ENCODE measurements at regions not wholly inside any gene's neighbourhood (a gene's known extent, or its start where the extent isn't known, plus 50 kb on each side); places are given as distances from the start of the nearest gene placed in this dataset.

GRCh38 chr1:213750231-213751063 is 237.3 kb upstream of the PROX1 start:
- H2BK20ac ChIP-seq (ENCODE audit: low read depth, low read length), result no peak overlapping the region
- H3K27ac ChIP-seq (ENCODE audit: insufficient read depth, low read length), result no peak overlapping the region
- no peak overlapping the region for H3K4ac ChIP-seq (ENCODE audit: low read depth, low read length)
- H3K36me3 ChIP-seq (ENCODE audit: control insufficient read depth, insufficient read depth, low read length), result no peaks in the 10 kb centered on the region
- ChIA-PET CTCF (no interaction called here), POLR2A (ENCODE audit: unreplicated experiment) (no interaction called here)
- H2BK120ac ChIP-seq (ENCODE audit: low read depth, low read length), result no peak overlapping the region
- H3K27me3 ChIP-seq (ENCODE audit: control insufficient read depth, insufficient read depth, low read length), result no peaks in the 10 kb centered on the region
- H3K9me3 ChIP-seq (ENCODE audit: control insufficient read depth, insufficient read depth, low read length), result peaks cover 17% of the 10 kb centered on the region
- no peak overlapping the region for H4K5ac ChIP-seq (ENCODE audit: low read depth, low read length)
- DNase-seq, result no peak
- no peaks in the 10 kb centered on the region for H3K9me1 ChIP-seq (ENCODE audit: insufficient read depth, low read length)
- no peak overlapping the region for H2AFZ ChIP-seq (replicated peaks; ENCODE audit: low read length, poor library complexity)
- H3K4me3 ChIP-seq (ENCODE audit: insufficient read depth, low read depth, low read length), result no peak overlapping the region
- no peak overlapping the region for H3K56ac ChIP-seq (ENCODE audit: extremely low read depth, insufficient read depth, low read length)
- intact Hi-C loops (cut with micrococcal nuclease), result no loop called here
- H3K14ac ChIP-seq (replicated peaks; ENCODE audit: low read depth, low read length), result no peak overlapping the region
- H3K9ac ChIP-seq (ENCODE audit: low read depth, low read length), result no peak overlapping the region
- H2BK5ac ChIP-seq (ENCODE audit: low read depth, low read length, poor library complexity, severe bottlenecking), result no peak overlapping the region
- H3K79me1 ChIP-seq (ENCODE audit: low read depth in 1 of 2, low read length in 2 of 2), result no peaks in the 10 kb centered on the region
- H3K4me1 ChIP-seq (ENCODE audit: control insufficient read depth, insufficient read depth, low read length), result no peaks in the 10 kb centered on the region
- no peak overlapping the region for H4K8ac ChIP-seq (ENCODE audit: low read depth in 2 of 2, low read length in 2 of 2)
- H2AK9ac ChIP-seq (replicated peaks; ENCODE audit: low read depth, low read length, poor library complexity), result no peak overlapping the region
- H3K18ac ChIP-seq (ENCODE audit: low read depth, low read length), result no peak overlapping the region
- WGBS, 2 experiments (ENCODE audit: extremely low coverage in 2 of 2, insufficient read length in 1 of 2), result 0% methylated on average over 2 of the region's 6 CpGs; no CpG with 5 or more reads in 1 of the 2 experiments
- no TSS peak for BruUV-seq (replicated peaks)
- in situ Hi-C loops (cut with MboI; ENCODE audit: low sequenced_read_pairs), result no loop called here
- TF ChIP-seq RAD21 (IDR thresholded peaks at IDR 0.05; ENCODE audit: low read length) (no peak), BHLHE40 (IDR thresholded peaks at IDR 0.05; ENCODE audit: low read depth, low read length) (no peak), NFE2L2 (IDR thresholded peaks at IDR 0.05; ENCODE audit: low read depth, low read length) (no peak), POLR2A (IDR thresholded peaks at IDR 0.05; ENCODE audit: low read depth, low read length) (no peak), SMC3 (IDR thresholded peaks at IDR 0.05; ENCODE audit: low read depth, low read length) (no peak), MAFK (IDR thresholded peaks at IDR 0.05; ENCODE audit: low read depth, low read length) (no peak), CHD1 (IDR thresholded peaks at IDR 0.05; ENCODE audit: low read depth, low read length) (no peak), RCOR1 (IDR thresholded peaks at IDR 0.05; ENCODE audit: insufficient replicate concordance, low read length) (no peak), MXI1 (IDR thresholded peaks at IDR 0.05; ENCODE audit: borderline replicate concordance, low read depth, low read length) (no peak), MAZ (IDR thresholded peaks at IDR 0.05; ENCODE audit: borderline replicate concordance, low read depth, low read length) (no peak), CTCF (conservative IDR thresholded peaks at IDR 0.05; ENCODE audit: low read depth, low read length) (no peak), RFX5 (IDR thresholded peaks at IDR 0.05; ENCODE audit: low read depth, low read length) (no peak), CEBPB (IDR thresholded peaks at IDR 0.05; ENCODE audit: low read depth, low read length) (no peak)
- ATAC-seq (ENCODE audit: low read depth), result no peak
- no peak overlapping the region for H4K91ac ChIP-seq (ENCODE audit: insufficient read depth, low read depth, low read length)
- H4K20me1 ChIP-seq (ENCODE audit: insufficient read depth, low read length), result no peaks in the 10 kb centered on the region
- H2BK15ac ChIP-seq (ENCODE audit: low read depth, low read length), result no peak overlapping the region
- H3K4me2 ChIP-seq (ENCODE audit: low read depth, low read length), result no peak overlapping the region
- dilution Hi-C loops (cut with HindIII; ENCODE audit: low sequenced_read_pairs, unreplicated experiment), result no loop called here
- H2AK5ac ChIP-seq (ENCODE audit: low read depth, low read length), result no peak overlapping the region
- H3K23ac ChIP-seq (ENCODE audit: low read depth, low read length), result no peak overlapping the region

Measured in IMR-90 (cell line).